C1 segment of cervical spinal cord (tissue), 14 donors: ENCODE measurements at regions not wholly inside any gene's neighbourhood (a gene's known extent, or its start where the extent isn't known, plus 50 kb on each side); places are given as distances from the start of the nearest gene placed in this dataset.

ENCODE experiments used
- DNase-seq, 14 donors: peaks; one replicate each; lab custom pipeline; 2025; lab: John Stamatoyannopoulos, UW

DNA sequence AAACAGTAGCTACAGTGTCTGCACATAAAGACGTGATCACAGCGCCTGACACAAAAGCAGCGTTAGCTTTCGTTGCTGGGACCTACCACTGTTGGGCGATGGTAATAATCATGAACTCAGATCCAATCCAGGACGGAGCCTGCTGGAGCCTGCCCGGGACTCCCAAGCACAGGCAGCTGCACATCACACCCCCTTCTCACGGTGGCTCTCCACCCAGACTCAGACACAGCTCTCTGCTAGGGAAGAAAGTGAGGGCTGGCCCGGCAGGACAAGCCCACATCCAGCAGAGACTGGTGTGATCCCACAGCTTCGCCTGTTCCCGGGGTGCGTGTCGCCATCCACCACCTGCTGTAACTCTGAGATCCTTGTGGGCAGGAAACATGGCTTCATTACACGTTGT, 49.9 kb upstream of the FOXN3 start:
- DNase-seq, result no peak
